Vagina (tissue), 2 donors: ENCODE measurements at regions not wholly inside any gene's neighbourhood (a gene's known extent, or its start where the extent isn't known, plus 50 kb on each side); places are given as distances from the start of the nearest gene placed in this dataset.

Experiments used
- POLR2A ChIP-seq, 2 donors: fragments of 450-650 bp; IDR thresholded peaks; one replicate each; pipeline ENCODE4 v1.6.1; 2017; ENCODE audit warnings: antibody characterized with exemption in 2 of 2, mild to moderate bottlenecking in 2 of 2, moderate library complexity in 2 of 2
- TF ChIP-seq, protein P1 (sequence below), 3 experiments: fragments of 450-650 bp in 2 of 3; fragments of 200-600 bp in 1 of 3; sonication (generic) in 1 of 3; IDR thresholded peaks; one replicate each; pipeline ENCODE4 v1.5.1; 2017 to 2019; ENCODE audit warnings: antibody characterized with exemption in 3 of 3, mild to moderate bottlenecking in 2 of 3, moderate library complexity in 2 of 3

GRCh38 chr2:146081459-146081858 lies 1561.5 kb upstream of the ZEB2 start:
- TF ChIP-seq, protein P1, sequence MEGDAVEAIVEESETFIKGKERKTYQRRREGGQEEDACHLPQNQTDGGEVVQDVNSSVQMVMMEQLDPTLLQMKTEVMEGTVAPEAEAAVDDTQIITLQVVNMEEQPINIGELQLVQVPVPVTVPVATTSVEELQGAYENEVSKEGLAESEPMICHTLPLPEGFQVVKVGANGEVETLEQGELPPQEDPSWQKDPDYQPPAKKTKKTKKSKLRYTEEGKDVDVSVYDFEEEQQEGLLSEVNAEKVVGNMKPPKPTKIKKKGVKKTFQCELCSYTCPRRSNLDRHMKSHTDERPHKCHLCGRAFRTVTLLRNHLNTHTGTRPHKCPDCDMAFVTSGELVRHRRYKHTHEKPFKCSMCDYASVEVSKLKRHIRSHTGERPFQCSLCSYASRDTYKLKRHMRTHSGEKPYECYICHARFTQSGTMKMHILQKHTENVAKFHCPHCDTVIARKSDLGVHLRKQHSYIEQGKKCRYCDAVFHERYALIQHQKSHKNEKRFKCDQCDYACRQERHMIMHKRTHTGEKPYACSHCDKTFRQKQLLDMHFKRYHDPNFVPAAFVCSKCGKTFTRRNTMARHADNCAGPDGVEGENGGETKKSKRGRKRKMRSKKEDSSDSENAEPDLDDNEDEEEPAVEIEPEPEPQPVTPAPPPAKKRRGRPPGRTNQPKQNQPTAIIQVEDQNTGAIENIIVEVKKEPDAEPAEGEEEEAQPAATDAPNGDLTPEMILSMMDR (IDR thresholded peaks at IDR 0.05) = no peak
- no peak for TF ChIP-seq POLR2A (IDR thresholded peaks at IDR 0.05)
